HT1080 (cell line): ENCODE measurements at regions not wholly inside any gene's neighbourhood (a gene's known extent, or its start where the extent isn't known, plus 50 kb on each side); places are given as distances from the start of the nearest gene placed in this dataset.

Experiments used
- DNase-seq: peaks from one replicate; pipeline ENCODE4 v3.0.0-alpha.2; 2015; ENCODE audit warnings: low read depth

- DNase-seq: peak; percentile 55
These were observed 124.5 kb downstream of the TLE3 start for GRCh38 chr15:69973102-69973714.

- DNase-seq: no peak
These were observed 123.8 kb downstream of the TLE3 start for GRCh38 chr15:69973880-69974279.

DNA sequence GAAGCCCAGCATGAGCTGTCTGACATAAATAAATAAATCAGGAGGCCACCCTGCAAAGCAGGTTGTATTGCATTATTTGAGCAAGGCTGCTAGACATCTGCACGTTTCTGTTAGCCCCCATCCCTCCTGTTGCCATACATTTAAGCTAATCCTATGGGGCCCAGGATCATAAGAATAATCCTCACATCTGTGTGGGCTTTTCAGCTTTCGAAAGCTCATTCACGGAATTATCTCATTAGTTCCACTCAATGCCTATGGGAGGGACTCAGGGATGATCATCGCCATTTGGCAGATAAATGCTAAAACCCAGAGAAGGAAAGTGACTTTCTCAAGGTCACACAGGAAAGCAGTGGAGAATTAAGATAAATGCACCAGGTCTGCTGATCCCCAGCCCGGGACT, 123.4 kb downstream of the TLE3 start:
- no peak for DNase-seq

DNA sequence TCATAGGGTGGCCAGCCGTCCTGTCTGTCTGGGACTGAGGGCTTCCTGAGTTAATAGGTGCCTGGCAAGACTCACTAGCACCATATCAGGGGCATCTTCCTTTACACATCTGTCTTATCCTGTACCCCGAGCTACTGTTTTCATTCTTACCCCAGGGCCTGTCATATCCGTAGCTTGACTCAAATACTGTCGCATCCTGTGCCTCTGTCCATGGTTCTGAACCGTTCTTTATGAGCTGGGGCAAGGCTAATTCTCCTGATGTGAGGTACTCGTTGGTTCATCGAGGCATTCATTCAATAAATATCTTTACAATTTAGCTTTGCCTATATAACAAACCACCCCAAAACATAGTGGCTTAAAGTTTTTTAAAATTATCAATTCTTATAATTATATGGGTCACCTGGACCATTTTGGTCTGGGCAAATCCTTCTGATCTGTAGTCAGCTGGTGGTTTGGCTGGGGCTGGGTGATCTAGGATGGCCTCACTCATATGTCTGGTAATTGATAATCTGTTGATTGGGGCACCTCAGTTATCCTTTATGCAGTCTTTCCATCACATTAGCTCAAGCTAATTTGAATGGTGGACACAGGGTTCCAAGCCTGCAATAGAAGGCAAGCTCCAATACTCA, 121.2 kb downstream of the TLE3 start:
- DNase-seq: peak; percentile 11

GRCh38 chr15:69978603-69979002, 119.1 kb downstream of the TLE3 start:
- DNase-seq: no peak

GRCh38 chr15:69979262-69979661, 118.5 kb downstream of the TLE3 start:
- peak; percentile 40 for DNase-seq

GRCh38 chr15:69979783-69980182, 117.9 kb downstream of the TLE3 start:
- DNase-seq: no peak

GRCh38 chr15:69980341-69981059, 117.2 kb downstream of the TLE3 start:
- no peak for DNase-seq

GRCh38 chr15:69982037-69982436, 115.7 kb downstream of the TLE3 start:
- no peak for DNase-seq

GRCh38 chr15:69983696-69984265, 113.9 kb downstream of the TLE3 start:
- peak; percentile 14 for DNase-seq

GRCh38 chr15:69987492-69988489, 109.9 kb downstream of the TLE3 start:
- no peak for DNase-seq

GRCh38 chr15:69988541-69989225, 109.0 kb downstream of the TLE3 start:
- no peak for DNase-seq

GRCh38 chr15:69990566-69991421, 106.9 kb downstream of the TLE3 start:
- DNase-seq: no peak

DNA sequence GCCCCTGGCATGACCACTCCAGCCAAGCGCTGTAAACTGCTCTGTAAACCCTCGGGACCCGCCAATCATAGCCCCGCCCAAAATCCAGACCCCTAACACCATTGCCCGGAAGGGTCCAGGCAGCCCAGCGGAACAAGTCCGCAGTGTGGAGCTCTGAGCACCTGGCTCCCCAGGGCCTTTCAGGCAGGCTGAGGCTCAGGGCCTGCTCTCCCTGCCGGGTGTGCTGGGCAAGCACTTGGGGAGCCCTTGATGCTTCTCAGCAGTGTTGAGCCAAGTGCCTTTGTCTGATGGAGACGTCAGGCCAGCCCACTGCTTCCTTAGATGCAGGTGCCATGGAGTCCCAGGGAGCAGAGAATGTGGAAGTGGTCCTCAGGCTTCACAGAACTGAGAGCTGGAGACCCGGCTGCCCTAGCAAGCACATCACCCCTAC, 106.2 kb downstream of the TLE3 start:
- DNase-seq: no peak

DNA sequence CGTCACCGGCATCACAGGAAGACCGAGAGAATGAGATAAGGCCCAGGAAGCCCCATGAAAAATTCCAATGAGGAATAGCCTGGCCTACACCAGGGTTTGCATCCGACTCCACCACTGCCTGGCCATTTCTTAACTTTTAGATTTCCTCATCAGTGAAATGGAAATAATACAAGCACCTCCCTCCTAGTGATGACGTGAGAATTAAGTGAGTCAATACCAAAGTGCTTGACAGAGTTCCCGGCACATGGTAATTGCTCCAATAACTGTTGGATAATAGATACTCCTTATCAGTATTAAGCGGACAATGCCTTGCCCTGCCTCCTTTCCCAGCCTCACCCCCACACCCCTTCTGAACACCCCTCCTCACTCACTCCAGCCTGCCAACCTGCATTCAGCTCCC, 105.4 kb downstream of the TLE3 start:
- no peak for DNase-seq

GRCh38 chr15:69994429-69995205, 103.1 kb downstream of the TLE3 start:
- no peak for DNase-seq

DNA sequence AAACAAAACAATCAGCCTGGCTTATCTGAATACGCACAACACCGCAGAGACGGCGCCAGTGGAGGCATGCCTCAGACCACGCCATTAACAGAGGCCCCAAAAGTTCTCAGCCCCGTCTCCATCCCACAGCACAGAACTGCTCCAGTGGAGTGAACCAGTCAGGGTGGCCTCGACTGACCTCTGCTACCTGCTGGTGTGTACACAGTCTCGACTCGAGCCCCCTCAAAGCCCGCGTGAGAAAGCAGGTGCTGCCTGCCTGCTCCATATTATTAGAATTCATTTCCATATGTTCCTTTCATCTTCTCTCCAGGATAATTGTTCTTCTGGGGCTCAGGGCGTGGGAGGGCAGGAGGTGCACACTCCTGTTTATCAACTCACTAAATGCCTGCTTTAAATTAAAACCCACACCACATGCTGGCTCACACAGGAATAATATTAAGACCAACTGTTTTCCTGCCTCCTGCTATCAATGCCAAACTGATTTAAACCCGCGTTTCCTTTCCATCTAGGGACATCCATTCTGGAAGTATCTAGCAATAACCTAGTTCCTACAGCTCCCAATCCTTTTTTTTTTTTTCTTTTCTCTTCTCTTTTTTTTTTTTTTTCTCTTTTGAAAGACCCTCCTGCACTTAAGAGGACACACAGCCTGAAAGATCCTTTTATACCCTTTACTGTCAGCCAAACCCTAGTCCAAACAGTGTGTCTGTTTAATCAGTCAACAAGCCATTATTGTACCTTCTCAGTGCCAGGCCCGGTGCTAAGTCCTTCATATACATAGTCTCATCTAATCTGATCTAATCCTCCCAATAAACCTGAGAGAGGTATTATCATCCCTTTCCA, 101.2 kb downstream of the TLE3 start:
- DNase-seq: no peak

DNA sequence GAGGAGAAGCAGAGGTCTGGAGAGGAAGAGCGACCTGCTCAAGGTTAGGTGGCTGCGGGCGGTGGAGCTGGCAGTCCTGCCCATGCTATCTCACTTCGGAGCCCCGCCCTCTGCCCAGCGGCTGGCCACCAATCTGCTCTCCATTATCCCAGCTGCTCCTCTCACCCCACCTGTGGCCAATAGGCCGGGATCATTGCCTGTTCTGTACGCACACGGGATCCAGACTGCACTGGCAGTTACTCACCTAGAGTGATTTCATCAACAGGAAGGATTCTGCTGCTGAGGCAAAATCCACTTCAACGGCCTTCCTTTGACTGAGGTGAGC, 100.6 kb downstream of the TLE3 start:
- no peak for DNase-seq
